ENCODE measurements at regions not wholly inside any gene's neighbourhood (a gene's known extent, or its start where the extent isn't known, plus 50 kb on each side); places are given as distances from the start of the nearest gene placed in this dataset.

- TF ChIP-seq CTCF (IDR thresholded peaks at IDR 0.05; ENCODE audit: low read depth, low read length, missing control alignments): peak; percentile 1
- no peak overlapping the region for H3K4me3 ChIP-seq (ENCODE audit: low read depth, low read length)
- no peak for DNase-seq (ENCODE audit: low read depth)
Measured at GRCh38 chr13:76223565-76223964, 587.4 kb downstream of the LMO7 start.

GRCh38 chr13:76222511-76222910, 586.4 kb downstream of the LMO7 start:
- no peak for DNase-seq (ENCODE audit: low read depth)

GRCh38 chr13:76216729-76217128, 580.6 kb downstream of the LMO7 start:
- no peak for DNase-seq (ENCODE audit: low read depth)
- no peak overlapping the region for H3K4me3 ChIP-seq (ENCODE audit: low read depth, low read length)
- no peak for TF ChIP-seq CTCF (IDR thresholded peaks at IDR 0.05; ENCODE audit: low read depth, low read length, missing control alignments)

More at GRCh38 chr13:76222511-76222910, 586.4 kb downstream of the LMO7 start:
- H3K4me3 ChIP-seq (ENCODE audit: low read depth, low read length): no peak overlapping the region
- TF ChIP-seq CTCF (IDR thresholded peaks at IDR 0.05; ENCODE audit: low read depth, low read length, missing control alignments): no peak

- H3K4me3 ChIP-seq (ENCODE audit: low read depth, low read length): no peak overlapping the region
- TF ChIP-seq CTCF (IDR thresholded peaks at IDR 0.05; ENCODE audit: low read depth, low read length, missing control alignments): no peak
- no peak for DNase-seq (ENCODE audit: low read depth)
Measured at GRCh38 chr13:76214001-76214400, 577.9 kb downstream of the LMO7 start.

- H3K4me3 ChIP-seq (ENCODE audit: low read depth, low read length): no peak overlapping the region
- no peak for TF ChIP-seq CTCF (IDR thresholded peaks at IDR 0.05; ENCODE audit: low read depth, low read length, missing control alignments)
- DNase-seq (ENCODE audit: low read depth): no peak
Measured at GRCh38 chr13:76213423-76213904, 577.3 kb downstream of the LMO7 start.

GRCh38 chr13:76210262-76210661, 574.1 kb downstream of the LMO7 start:
- no peak overlapping the region for H3K4me3 ChIP-seq (ENCODE audit: low read depth, low read length)
- no peak for TF ChIP-seq CTCF (IDR thresholded peaks at IDR 0.05; ENCODE audit: low read depth, low read length, missing control alignments)
- no peak for DNase-seq (ENCODE audit: low read depth)

GRCh38 chr13:76198568-76199163, 562.5 kb downstream of the LMO7 start:
- no peak for TF ChIP-seq CTCF (IDR thresholded peaks at IDR 0.05; ENCODE audit: low read depth, low read length, missing control alignments)
- H3K4me3 ChIP-seq (ENCODE audit: low read depth, low read length): no peak overlapping the region
- no peak for DNase-seq (ENCODE audit: low read depth)
